ENCODE measurements at regions not wholly inside any gene's neighbourhood (a gene's known extent, or its start where the extent isn't known, plus 50 kb on each side); places are given as distances from the start of the nearest gene placed in this dataset.

GRCh38 chr11:13220148-13220547 lies 57.4 kb upstream of the BMAL1 start:
- no peak for DNase-seq

DNA sequence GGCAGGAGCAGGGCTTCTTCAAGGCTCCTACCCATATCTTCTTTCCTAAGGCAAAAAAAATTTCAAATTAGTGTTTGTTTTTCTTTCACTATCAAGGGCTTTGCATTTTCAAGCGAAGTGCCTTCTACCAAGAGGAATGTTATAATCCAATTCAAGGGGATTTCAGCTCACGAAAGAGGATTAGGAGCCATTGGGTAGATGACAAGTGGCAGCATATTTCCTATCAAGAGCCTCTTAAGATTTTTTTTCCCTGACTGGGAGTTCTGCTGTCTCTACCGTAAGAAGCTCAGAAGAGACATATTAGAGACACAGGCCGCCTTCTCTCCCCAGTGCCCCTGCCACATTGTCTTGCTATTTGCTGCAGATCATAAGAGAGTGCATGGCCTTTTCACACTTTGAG lies 55.9 kb upstream of the BMAL1 start:
- DNase-seq = no peak

DNA sequence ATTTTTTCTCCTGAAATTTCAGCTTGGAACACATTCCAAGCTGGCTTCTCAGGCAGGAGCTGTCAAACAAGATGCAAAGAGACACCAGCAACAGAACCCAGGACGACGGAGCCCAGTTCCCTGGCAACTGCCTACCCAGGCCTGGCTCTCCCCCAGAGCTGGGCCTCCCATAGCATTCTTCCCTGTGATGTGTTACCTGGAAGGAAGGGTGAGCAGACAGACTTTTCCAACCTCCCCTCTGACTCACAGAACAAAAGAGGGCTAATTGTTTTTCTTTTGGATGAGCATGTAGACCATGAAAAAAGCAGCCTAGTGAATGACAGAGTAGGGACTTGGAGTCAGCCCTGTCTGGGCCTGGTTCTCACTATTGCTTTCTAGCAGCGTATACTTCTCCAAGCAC lies 55.3 kb upstream of the BMAL1 start:
- no peak for DNase-seq

DNA sequence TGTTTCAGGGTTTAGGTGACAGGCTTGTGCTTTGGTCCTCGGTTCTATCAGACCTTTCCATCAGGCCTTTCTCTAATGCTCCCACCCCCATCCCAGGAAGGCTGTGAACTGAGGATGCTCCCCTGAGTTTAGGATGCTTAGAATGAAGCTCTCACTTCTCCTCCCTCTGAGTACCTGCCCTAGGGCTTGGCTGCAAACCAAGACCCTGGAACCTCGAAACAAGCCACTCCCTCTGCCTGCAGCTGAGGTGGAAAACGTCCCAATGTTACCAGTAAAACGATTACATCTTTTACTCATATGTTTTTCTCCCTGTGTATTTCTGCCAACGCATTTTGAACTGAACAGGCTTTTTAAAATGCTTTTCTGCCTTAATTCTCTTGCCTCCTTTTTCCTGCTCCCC lies 54.5 kb upstream of the BMAL1 start:
- DNase-seq = no peak

DNA sequence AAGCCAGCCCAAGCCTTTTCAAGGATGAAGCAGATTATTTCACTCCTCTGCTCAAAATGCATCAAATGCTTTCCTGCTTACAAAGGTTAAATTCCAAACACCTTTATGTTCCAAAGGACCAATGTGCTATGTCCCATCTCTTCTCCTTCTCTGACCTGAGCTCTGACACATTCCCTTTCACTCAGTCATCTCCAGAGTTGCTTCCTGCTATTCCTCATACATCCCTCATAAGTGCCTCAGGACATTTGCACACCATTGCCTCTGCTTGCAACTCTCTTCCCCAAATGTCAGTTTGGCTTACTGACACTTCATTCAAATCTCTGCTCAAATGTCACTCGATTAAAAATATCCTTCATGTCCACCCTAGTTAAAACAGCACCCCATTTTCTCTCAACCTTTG lies 53.3 kb upstream of the BMAL1 start:
- no peak for DNase-seq

- no peak for DNase-seq
Observed at GRCh38 chr11:13225038-13226001, 52.3 kb upstream of the BMAL1 start.

- no peak for DNase-seq
Observed at GRCh38 chr11:13227676-13228255, 49.8 kb upstream of the BMAL1 start.

Measured in hypothalamus (tissue), 51 donors.